Fibroblast of skin of right quadriceps (primary cell): ENCODE measurements at regions not wholly inside any gene's neighbourhood (a gene's known extent, or its start where the extent isn't known, plus 50 kb on each side); places are given as distances from the start of the nearest gene placed in this dataset.

Experiments
- DNase-seq: peaks from one replicate; pipeline ENCODE4 v3.0.0-alpha.2; 2013

DNA sequence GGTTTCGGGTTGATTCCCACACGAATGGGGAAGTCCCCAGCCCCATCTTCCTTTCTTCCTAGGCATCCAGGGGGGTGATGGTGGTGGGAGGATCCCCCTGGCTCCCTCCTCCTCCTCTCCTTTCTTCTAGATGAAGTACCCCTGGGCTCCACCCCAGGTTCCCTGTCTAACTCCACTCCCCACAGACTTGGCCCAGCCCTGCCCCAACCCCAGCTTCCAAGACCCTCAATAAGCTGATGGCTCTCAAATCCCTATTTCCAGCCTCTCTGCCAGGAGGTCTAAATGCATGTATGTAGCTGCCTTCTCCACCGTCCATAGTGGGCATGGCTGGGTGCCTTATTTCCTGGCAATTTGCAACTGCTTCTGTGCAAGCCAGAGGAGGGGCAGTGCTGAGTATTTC is 383.7 kb downstream of the BCL11B start:
- DNase-seq, result no peak

DNA sequence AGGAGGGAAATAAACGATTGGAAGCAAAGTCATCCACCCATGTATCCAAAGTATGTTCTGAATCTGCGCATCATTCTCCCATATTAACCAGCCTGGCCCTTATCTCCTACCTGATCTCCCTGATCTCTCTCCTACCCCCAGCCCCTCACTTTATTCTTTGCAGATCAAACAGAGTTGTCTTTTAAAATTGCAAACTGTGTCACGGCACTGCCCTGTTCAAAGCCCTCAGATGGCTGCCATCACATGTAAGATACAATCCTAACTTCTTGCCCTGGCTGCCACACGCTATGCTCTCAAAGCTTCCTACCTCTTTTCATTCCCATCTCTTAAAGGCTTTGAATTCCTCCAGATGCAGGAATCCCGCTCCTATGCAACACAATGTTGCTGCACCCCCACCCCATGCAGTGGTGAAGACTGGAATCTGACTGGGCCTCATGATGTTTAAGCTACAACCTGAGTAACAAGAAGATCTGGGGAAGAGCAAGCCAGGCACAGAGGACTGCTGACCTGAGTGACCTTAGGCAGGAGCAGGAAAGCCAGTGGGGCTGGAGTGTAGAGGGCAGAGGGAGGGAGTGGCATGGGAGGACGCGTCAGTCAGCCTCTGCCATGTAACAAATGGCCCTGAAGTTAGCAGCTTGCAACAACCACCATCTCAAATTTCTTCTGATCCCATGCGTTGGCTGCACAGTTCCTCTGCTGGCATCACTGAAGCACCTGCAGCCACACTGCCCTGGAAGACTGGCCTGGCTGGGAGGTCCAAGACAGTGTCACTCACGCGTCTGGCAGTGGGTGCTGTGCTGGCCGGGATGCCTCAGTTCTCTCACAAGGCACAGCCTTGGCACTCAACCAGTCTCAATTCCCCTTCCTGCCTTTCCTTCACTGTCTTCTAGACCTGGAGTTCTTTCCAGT is 382.8 kb downstream of the BCL11B start:
- no peak for DNase-seq

DNA sequence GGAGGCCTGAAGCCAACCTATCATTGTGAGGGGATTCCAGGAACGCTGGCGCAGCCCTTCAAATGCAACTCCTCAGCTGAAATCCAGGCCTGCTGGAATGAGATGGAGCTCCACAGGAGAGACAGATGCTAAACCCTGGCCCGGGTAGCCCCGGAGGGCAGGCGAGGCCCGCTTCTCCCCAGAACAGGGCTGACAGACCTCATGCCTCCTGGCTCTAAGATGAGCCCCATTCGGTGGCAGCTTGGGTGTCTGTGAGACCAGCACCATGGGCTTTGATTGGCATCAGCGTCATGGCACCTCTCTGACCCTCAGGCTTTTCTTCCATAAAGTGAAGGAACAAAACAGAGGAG is 382.2 kb downstream of the BCL11B start:
- no peak for DNase-seq

DNA sequence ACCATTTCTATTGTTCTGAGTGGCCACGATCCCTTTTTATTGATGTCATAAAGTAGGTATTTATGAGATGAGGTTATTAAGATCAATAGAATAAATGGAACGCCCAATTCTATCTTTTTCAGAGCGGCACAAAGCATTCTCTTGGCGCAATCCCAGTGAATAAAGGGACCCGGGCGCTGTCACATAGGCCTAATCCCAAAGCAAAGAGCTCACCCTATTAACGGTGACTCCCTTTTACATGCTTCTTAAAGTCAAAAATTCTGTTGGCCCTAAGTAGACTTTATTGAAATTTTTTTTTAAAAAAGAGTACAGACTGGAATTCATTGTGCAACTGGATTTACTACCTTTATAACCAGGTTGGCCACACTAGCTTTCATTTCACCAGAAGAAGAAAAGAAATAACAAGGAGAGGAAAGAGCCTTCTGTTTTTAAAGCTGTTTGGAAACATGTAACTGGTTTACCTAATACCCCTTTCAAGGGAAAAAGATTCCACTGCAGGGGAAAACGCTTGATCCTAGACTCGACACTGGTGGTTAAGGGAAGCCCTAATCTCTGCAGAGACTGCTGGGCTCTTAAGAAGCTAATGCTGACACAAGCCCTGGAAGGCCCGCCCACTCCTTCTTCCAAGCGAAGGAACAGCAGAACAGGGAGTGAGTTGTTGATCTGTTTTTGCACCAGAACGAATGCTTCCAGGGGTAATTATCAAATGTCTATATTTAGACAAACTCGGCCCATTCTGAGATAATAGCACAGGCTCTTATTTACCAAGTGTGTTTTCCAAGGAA is 381.2 kb downstream of the BCL11B start:
- no peak for DNase-seq

DNA sequence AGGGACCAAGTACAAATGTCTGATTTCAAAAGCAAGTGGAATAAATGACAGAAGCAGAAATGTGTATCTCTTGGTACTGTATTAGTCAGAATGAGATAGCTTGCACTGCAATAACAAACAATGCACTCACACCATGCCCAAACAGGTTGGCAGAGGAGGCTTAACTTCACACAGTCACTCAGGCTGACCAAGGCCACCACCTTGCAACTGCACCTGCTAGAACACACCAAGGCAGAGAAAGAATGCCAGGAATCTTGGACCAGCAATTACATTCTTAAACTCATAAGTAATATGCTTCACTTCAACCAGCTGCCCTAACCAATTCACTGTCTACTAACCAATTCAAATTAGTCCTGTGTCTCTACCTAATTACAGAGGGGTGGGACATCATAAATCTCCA is 378.3 kb downstream of the BCL11B start:
- no peak for DNase-seq

DNA sequence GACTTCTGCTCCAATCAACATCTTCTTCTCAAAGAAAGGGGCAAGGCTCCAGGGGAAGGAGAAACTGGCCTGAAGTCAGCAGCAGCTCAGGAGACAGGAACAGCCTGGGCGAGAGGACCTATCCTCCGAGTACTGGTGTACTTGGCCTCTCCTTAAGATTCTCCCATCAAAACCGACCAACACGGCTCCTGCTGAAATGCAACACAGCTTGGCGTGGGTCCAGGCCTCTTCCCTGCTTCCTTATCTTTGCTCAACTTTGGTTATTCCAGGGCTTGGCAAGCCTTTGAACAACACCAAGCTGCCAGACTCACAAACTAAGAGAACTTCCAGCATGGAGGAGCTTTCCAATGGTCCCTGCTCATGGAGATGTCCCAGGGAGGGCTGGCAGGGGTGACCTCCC is 377.4 kb downstream of the BCL11B start:
- DNase-seq, result no peak

DNA sequence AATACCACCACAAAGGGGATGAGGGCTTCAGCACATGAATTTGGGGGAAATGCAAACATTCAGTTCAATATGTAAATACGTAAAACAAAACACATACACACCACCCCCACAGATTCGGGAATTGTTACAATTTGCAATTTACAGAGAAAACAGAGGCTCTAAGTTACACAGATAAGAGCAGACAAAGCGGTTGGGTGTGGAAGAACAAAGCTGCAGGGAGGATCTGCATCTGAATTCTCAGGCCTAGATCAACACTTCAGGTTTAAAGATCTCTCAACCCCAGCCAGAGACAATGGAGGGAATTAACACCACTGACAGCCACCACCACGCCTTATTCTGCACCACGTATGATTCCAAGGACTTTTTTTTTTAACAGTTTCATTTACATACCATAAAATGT is 375.5 kb downstream of the BCL11B start:
- no peak for DNase-seq

DNA sequence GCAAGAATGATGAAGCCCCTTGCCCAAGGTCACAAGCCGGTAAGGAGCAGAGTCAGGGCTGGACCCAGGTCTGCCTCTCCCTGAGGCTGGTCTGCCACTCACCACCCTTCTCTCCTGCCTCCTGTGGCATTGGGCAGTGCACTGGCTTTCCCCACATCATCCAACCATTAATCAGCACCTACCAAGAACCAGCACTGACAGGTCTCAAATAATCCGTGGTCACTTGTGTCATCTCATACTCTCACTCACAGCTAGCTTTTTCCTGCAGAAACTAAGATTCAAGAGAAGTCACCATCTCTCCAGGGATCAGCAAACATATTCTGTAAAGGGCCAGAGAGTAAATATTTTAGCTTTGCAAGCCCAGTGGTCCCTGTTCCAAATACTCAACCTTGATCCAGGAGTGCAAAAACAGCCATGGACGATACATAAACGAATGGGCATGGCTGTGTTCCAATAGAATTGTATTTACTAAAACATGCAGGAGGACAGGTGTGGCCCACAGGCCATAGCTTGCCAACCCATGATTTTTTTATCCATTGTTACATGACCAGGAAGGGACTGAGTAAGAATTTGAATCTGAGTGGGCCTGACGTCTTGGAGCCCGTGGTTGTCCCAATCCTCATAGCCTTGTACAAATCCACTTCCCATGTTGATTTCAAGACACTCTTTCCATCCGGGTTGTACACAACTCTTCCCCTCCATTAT is 374.2 kb downstream of the BCL11B start:
- no peak for DNase-seq

DNA sequence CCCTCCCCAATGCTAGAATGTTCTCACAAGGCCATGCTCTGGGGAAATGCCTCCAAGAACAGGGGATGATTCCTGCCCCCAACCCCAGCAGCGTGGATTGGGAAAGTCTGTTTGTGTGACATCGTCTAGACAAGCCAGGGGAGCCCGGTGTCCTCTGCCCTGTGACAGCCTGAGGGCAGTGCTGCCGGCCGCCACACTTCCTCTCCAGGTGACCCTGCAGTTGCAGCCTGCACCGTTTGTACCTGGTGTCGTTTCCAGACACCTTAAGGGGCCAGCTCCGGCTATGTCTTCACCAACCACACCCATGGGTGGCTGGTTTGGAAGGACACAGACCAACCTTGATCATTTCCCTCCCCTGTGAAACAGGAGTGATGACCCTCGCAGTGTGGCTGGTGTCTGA is 372.6 kb downstream of the BCL11B start:
- no peak for DNase-seq

DNA sequence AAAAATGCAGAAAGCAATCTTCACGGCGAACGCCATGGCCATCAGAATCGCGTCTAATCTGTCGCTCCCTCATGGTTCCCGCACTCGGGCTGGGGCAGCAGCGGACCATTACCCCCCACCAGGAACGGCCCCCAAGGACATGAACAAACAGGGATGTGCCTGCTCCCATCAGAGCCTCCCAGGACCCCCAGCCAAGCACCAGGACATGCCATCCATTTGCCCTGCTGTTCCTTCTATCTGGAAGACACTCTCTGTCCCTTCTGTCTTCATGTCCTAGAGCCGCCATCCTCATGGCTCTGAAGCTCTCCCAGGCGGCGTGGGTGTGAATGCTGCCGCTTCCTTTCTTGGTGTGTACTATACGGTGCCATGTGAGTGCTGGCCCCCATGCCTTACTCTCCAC is 371.8 kb downstream of the BCL11B start:
- DNase-seq, result no peak

DNA sequence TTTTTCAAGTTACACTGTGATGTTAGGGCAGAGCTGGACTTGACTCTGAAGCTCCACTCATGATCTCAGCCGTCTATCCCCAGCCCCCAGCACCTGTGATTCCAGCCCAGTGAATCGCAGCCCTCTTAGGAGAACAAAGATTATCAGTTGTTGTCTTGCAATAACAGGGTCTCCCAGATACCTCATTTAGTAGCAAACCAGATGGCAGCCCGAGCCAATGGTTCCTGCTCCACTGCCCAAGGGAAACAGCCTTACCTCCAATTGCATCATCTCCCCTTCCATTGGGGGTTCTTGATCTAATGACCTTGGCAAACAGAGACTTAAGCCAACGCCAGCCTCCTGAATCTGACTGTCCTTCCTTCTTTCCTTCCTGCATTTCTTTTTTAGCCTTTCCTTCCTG is 371.2 kb downstream of the BCL11B start:
- no peak for DNase-seq

DNA sequence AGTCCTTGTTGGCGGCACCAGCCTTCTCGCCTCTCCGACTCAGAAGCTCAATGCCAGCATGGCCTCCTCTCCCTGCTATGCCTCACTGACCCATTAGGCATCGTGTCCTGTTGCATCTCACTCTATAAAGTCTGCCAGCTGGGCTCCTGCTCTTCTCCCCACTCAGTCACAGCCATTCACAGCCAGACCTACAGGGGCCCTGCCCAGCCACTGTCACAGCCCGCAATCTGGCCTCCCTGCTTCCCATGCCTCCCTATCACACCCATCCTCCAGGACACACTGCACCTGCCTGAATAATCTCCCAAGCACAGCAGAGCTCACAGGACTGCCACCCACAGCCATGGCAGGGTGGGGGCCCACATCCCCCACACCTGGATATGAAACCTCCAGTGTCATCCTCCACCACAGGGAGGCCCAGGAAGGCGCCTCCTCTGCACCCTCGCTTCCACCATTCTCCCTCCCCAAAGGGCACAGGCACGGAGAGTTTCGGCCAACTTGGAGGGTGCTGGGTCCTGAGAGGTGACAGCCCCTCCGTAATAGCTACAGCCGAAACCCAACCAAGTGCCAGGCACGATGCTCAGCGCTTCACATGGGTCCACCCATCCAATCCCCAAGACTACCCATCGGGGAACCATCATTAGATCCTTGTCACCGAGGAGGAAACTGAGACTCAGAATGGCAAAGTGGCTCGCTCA is 370.3 kb downstream of the BCL11B start:
- no peak for DNase-seq

DNA sequence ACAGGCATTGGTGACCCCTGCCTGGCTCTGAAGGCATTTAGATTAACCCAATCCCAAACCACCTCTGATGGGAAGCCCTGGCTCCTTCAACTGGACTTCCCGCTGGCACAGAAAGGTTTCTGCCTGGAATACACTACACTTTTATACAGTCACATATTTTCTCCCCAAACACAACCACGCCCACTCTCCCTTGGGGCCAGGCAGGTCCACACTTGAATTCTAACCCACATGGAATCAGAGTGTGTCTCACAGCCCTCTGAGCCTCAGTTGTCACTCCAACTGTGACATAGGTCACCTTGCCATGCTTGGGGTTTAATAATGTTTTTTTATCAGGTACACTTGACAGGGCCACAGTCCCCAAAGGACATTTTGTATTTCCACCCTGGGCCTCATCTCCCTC is 368.6 kb downstream of the BCL11B start:
- DNase-seq, result no peak

DNA sequence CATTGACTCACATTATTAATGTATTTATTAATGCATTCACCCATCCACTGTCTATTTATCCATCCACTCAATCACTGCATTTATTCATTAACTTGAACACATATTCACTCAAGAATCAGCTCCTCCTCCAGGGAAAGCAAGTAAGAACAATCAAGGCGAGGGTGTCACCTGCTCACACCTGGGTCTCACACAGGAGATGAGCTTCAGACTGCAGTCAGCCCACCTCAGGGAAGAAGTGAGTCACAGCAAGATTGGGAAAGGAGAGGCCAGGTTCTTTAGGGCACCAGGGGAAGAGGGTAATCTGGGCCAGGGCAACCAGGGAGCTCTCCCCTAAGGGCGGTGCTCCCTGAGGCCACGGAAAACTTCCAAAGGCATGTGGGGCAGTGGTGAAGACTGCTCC is 367.3 kb downstream of the BCL11B start:
- DNase-seq, result no peak

DNA sequence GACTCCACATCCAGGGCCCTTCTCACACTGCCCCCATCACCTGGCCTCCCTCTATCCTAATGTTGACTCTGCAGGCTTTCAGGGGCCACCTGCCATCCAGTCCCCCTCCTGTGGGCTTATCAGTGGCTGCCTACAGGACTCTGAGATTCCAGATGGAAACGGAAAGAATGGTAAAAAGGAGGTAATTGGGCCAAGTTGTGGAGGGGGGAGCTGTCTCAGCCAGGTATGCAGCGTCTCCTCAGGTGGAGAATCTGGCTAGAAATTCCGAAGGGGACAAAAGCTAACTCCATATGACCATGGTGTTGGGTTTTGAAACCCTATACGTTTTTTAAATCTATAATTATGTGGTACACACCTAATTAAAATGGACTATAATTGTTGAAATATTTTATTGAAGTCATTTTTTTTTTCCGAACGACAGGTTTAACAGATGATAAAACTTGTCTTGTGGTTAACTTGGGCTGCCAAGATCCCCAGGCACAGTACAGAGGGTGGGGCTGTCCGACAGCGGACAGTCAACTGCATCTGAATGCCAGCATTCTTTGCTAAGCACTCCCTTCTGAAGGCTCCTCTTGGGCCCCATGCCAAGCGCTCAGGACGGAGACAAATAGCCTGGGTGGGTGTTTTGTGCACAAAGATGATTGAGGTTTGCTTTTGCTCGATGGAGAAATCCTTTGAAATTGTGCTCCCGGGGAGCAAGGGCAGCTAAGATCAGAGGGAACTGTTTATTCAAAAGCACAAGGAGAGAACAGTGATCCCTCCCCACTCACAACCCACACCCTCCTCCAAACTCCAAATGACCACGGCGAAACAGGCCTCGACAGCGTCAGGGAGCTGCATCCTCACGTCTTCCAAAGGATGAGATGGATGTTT is 365.6 kb downstream of the BCL11B start:
- DNase-seq, result peak; percentile 60

DNA sequence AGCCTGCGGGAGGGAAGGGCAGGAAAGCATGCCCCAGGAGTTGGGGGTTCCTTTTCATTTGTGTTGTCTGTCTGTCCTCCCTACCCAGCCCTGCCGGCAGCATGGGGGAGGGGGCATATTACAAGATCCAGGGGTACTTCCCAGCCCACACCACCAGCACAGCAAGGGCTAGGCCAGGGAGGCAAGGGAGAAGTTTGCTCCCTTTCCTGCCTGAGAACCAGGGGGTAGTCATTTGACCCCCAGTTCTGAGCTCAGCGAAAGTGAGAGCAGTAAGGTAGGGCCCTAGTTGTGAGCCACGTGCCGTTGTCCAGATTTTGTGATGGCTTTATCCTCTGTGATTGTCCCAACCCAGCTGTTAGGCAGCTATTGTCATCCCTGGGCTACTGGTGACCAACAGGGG is 364.7 kb downstream of the BCL11B start:
- DNase-seq, result no peak

DNA sequence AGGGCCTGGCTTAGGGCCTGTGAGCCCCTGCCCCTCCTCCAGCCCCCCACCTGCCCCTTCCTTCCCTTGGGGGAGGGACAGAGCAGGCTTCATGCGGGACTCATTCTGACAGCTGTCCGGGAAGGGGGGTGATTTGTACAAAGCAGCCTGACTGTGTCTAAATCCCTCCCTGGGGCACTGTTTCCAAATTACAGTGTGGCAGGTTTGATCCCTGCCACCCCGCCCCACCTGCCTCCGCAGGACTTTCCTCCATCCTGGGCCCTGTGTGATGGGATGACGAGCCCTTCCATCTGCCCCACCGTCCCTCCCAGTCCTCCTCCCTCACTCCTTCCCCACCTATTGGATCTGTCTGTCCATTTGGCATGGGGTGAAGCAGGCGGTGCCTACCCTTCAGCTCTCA is 363.9 kb downstream of the BCL11B start:
- no peak for DNase-seq

DNA sequence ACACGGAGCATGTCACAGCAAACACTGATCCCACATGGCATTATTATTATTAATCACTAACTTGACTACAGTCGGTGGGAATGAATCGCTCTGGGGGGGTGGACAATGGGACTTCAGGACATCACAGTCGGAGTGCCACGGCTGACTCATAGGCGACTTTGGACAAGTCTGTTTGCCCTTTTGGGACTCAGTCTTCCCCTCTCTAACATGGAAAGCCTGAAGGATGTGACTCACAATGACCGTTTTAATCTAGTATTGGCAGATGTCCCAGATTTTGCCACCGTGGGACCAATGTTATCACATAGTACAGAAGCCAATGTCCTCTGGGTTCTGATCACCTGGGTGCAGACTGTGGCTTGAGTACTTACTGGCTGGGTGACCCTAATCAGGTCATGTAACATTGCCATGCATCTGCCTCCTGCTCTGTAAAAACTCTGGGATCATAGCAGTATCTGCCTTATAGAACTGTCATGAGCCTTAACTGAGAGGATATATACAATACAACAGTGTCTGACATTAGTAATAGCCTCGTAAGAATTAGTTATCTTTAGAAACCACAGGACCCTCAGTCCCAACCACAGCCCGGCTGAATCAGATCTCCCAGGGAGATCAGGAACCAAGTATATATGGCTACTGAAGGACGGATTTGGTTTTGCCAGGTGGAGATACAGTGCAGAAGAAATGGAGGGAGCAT is 362.6 kb downstream of the BCL11B start:
- peak; percentile 85 for DNase-seq

DNA sequence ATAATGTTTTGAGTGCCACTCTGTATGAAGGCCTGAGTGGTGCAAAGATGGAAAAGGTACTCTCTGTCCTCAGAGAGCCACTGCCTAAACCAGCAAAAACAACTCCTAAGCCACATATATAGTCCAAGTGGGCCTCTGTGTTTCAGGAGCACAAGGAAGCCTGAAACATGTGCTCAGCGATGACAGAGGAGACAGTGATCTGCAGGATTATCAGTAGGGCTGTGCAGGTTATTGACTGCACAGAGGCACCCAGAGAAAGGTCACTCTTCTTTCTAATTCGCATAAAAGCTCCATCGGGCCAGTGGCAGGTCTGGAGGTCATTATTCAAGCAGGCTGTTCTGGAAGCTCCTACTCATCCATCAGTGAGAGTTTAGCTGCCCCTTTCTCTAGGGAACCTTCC is 361.9 kb downstream of the BCL11B start:
- DNase-seq, result no peak

DNA sequence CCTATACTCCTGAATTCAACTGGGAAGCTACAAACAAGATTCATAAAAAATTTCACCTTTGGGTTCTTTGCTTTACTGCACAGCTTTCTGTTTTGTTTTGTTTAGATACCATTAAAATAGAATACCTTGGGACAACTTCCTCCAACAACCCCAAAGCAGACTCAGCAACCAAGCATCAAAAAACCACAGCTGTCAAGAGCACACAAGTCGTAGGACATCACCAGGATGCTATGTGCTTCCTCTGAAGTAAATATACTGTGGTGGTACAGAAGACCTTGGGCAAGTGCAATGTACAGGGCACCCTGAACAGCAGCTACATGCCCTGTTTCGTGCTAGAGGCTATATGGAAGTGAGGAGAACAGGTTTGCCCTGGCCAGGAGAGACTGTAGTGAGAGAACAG is 359.3 kb downstream of the BCL11B start:
- DNase-seq, result no peak

DNA sequence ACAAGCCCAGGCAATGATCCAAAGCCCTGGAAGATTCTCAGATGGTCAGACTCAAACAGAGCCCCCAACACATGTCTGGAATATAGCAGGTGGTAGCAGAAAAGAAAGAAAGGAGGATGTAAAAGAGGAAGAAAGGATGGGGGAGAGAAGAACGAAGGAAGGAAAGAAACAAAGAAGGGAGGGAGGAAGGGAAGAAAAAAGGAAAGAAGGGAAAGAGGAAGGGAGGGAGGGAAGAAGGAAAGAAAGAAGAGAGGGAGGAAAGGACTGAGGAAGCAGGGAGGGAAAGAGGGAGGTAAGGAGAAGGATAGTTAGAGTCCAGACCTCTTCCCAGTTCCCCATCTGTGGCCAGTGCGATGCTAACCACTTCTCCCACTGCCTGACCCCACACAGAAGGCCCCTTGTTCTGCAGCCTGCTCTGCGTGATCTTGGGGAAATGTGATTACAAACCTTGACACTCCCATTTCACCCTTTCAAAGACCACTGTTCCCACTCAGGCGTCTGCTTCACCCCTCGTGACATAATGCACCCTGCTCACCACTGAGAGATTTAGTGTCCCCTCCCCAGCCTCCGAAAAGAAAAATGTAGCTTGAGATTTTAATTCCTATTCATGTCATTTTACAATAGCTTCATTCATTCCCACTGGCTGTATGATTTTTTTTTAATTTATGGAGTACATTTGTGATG is 357.9 kb downstream of the BCL11B start:
- no peak for DNase-seq
